Central memory CD4-positive, alpha-beta T cell (primary cell): ENCODE measurements at regions not wholly inside any gene's neighbourhood (a gene's known extent, or its start where the extent isn't known, plus 50 kb on each side); places are given as distances from the start of the nearest gene placed in this dataset.
"Not testable (repeated sequence)": the region's sequence is repeated elsewhere in the genome, so short reads cannot be mapped to it uniquely, and the experiment has no call there.

ENCODE experiments used
- DNase-seq: peaks from one replicate; pipeline ENCODE4 v3.0.0; 2022

- no peak for DNase-seq
These were observed 186.9 kb downstream of the ZFP64 start for GRCh38 chr20:52004715-52005114.

DNA sequence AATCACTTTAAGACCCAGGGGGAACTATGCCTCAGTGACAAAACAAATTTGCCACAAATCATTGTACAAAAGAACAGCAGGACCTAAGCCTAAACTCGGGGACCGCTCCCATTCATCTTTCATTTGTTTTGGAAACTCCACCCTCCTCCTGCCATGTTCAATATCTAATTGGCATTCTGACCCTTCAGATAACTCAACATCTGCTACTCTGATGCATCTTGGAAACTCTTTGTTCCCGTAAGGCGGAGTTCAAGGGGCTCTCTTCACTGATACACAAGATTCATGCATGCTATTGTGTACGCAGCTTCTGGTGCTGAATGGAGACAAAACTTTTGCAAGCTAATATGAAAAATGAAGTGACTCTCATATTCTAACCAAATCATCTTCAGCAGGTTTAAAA is 187.6 kb downstream of the ZFP64 start:
- no peak for DNase-seq

DNA sequence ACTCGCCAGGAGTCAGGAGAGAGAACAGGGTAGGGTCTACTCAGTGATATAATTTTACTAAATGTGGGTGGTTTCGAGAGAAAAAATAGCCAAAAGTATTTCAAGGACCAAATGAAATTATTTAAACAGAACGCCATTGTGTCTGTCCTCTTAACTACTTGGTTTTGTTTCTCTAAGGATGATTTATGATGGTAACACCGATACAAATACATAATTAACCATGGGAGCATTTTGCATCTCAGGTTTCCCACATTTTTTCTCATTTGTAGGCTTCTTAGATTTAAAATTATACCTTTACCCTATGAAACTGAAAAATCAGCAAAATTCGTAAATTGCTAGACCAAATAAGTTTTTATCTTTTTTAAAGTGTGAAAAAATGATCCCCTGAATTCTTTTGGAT is 188.2 kb downstream of the ZFP64 start:
- no peak for DNase-seq

GRCh38 chr20:52001999-52002666 is 189.4 kb downstream of the ZFP64 start:
- DNase-seq: no peak

DNA sequence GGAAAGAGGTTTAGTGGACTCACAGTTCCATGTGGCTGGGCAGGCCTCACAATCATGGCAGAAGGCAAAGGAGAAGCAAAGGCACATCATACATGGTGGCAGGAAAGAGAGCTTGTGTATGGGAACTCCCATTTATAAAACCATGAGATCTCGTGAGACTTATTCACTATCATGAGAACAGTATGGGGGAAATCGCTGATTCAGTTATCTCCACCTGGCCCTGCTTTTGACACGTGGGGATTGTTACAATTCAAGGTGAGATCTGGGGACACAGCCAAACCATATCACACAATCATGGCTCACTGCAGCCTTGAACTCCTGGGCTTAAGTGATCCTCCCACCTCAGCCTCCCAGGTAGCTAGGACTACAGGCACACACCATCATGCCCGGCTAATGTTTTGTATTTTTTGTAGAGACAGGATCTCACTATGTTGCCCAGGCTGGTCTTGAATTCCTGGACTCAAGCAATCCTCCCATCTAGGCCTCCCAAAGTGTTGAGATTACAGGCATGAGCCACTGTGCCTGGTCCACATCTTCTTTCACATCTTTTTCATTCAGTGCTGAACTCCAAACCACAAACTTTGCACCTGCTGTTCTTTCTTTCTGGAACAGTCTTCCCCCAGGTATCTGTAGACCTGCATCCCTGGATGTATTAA is 194.2 kb downstream of the ZFP64 start:
- DNase-seq: not testable (repeated sequence)

DNA sequence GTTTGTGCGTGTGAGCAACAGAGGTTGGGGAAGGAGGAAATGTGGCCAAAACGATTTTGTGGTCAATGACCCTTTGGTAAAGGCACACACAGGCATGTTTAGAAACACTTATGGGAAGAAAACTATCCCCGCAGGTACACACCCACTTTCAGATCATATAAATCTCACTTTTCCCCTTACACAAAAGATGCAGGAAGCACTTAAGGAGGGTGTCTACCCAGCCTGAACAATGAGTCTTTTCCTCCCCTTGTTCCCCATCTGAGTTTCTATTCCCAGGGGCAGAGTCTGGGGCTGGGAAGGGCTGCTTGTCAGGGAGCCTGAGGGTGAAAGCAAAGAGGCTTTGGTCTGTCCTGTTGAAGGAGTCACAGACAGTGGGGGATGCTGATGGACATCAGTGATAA is 193.2 kb upstream of the SALL4 start:
- no peak for DNase-seq

GRCh38 chr20:51994751-51995417 is 192.6 kb upstream of the SALL4 start:
- no peak for DNase-seq

GRCh38 chr20:51987812-51988211 is 185.5 kb upstream of the SALL4 start:
- no peak for DNase-seq

DNA sequence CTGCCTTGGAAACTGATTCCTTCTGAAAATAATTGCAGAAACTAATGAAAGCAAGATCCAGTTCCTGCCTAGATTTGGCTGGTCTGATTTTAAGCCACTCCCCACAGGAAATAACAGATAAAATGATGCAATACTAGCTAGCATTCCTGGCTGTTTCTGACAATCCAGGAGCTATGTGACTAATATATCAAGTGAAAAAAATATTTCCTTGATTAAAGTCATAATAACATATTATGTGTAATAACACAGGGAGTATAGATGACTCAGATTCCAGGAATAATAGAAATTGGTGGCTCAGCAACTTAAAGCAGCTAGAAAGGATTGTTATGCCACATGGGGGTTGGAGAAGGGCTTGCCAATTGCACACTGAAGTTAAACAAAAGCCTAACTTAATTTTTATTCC is 182.7 kb upstream of the SALL4 start:
- no peak for DNase-seq

DNA sequence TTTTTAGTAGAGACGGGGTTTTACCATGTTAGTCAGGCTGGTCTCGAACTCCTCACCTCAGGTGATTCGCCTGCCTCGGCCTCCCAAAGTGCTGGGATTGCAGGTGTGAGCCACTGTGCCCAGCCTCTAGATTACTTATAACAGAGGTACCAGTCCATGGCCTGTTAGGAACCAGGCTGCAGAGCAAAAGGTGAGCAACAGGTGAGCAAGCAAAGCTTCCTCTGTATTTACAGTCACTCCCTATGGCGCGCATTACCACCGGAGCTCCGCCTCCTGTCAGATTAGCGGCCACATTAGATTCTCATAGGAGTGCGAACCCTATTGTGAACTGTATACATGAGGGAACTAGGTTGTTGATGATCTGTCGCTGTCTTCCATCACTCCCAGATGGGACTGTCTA is 178.0 kb upstream of the SALL4 start:
- DNase-seq: no peak

- no peak for DNase-seq
These were observed 176.9 kb upstream of the SALL4 start for GRCh38 chr20:51979226-51979625.

- DNase-seq: no peak
These were observed 175.8 kb upstream of the SALL4 start for GRCh38 chr20:51978070-51978501.

GRCh38 chr20:51972056-51972455 is 169.7 kb upstream of the SALL4 start:
- no peak for DNase-seq

DNA sequence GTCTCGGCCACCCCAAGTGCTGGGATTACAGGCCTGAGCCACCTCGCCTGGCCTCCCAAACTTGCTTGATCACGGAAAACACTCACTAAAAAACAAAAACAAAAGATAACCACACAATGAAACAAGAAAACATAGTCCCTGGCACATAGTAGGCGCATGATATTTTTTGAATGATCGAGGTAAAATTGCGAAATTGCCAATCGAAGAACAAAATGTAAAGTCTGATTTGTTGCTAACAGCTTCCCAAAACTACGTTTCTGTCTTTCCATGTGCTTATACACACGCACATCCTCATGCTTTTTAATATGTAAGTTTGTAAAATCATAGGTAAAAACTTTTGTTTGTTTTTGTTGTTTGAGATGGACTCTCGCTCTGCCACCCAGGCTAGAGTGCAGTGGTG is 168.5 kb upstream of the SALL4 start:
- no peak for DNase-seq

- no peak for DNase-seq
These were observed 166.9 kb upstream of the SALL4 start for GRCh38 chr20:51969191-51969590.

GRCh38 chr20:51968151-51968550 is 165.8 kb upstream of the SALL4 start:
- DNase-seq: no peak

DNA sequence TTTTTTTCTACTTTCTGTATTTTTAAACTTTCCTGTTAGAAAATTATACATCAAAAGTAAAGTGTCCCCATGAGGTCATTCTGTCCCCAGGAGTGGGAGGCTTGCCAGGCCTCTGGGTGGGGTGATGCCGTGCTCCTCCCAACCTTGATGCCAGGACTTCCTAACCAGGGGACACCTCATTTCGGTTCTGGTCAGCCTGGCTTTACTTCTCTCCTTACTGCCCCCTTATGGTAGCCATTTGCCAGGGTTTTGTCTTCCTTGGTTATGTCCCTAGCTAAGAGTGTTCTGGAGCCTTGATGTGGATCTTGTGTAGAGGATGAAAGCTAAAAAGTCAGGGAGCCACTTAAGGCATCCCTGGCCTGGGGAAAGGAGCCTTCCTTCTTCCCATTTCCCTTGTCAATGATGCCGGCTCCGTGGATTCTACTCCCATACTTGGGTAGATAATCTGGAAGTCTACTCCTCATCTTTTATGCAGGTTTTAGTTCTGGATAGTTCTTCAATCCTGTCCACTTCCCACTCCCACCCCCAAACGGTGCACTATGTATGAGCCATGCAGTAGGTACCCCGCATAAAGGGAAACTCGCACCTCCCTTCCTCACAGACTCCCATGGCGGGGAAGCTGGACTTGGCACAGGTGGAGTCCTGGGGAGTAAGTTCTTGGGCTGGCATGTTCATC is 164.1 kb upstream of the SALL4 start:
- DNase-seq: no peak

GRCh38 chr20:51961964-51962761 is 159.8 kb upstream of the SALL4 start:
- no peak for DNase-seq

DNA sequence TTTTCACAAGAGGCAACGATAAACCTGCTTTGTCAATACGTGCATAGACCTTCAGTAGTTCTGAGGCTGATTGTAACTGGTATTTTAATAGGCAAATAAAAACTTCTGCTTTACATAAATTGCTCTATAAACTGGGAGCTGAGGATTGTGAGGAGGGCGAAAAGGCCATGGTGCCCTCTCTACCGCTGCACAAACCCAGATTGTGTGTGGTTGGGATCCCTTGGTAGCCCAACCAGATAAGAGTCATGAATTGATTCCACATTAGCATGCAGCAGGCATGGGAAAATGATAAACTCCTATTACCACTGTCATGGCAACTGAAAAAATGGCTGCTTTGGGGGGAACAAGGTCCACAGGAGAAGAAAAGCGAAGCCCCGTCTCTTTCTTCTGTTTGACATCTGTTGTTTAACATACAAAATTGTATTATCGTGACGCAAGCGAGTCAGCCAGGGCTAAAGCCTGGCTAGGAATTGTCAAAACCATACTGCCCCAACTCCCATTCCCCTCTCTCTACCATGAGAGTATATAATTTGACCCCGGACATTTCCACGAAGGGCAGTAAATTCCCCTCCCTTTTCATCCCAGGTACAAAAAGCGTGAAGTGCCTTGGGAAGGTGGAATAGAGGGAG is 157.8 kb upstream of the SALL4 start:
- DNase-seq: no peak

GRCh38 chr20:51959066-51959542 is 156.8 kb upstream of the SALL4 start:
- DNase-seq: no peak

DNA sequence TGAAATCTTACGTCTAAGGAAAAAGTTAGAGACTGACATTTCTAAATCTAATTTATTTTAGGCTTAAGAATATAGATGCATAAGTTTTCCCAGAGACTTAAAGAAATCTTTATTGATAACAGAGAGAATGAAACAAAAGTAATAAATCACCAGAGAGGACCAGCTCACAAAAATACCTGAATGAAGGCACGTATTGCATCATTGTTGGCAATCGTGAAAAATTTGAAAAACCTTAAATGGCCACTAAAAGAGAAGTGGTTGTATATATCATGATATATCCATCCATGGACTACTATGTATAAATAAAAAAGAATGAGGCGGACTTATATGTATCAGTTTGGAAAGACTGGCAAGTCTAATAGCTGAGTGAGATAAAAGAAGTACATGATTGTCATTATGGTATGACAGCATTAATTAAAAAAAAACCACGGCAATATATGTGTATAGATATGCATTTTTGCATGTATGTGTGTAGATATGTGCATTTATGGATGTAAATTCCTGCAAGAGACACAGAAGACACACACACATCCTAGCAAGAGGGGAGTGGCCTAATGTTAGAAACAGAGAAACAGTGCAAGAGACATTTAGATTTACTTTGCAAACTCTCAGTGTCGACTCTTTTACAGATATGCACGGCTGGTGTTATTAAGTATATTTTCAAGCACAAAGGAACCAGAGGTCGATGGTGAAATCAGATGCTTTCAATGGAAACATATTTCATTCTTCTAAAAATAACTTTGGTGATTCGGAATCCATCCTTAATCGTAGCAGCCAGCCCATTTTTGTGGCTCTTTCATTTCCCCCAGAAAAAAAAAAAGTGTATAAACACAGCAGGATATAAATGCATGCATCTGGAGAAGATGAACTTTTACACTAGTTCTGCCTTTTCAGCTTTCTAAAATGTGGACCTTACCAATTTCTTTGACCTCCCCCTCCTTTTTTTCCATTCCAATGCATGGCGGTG is 156.1 kb upstream of the SALL4 start:
- no peak for DNase-seq
